AG20443 (cell line): ENCODE measurements at regions not wholly inside any gene's neighbourhood (a gene's known extent, or its start where the extent isn't known, plus 50 kb on each side); places are given as distances from the start of the nearest gene placed in this dataset.

Source experiments
- DNase-seq: peaks from one replicate; pipeline ENCODE4 v3.0.0; 2012; ENCODE audit warnings: low spot score, mixed read lengths

- no peak for DNase-seq
Measured at GRCh38 chrX:39333451-39333850, 532.2 kb downstream of the MID1IP1 start.

DNA sequence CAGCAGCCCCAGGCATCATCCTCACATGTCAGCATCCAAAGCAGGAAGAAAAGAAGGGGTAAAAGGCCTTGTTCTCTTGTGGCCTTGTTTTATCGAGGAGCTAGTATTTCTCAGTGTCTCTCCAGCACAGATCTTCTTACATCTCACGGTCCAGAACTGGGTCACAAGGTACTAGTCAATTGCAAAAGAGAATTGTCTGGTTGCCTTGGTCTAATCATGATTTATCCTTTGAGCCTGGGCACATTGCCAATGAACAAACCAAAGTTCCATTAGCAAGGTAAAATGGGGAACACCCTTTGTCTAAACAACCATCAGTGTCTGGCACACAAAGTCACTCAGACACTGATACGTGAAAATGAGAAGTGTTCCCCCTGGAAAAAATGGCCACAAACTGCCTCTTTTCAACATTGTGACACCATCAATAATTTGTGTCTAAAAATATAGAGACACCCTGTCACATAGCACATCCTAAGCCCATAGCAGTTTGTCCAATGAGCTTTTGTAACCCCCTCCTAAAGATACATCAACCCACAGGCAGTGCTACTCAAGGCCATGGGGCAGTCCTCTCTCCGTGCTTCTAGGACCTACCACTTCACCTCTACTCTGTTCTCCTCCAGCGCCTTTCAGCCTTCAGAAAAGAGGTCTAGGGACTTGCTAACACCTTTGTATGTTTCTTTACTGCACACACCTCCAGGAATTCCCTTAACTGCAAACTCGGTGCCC, 534.4 kb downstream of the MID1IP1 start:
- DNase-seq: no peak

GRCh38 chrX:39336671-39337311, 535.5 kb downstream of the MID1IP1 start:
- DNase-seq: no peak

DNA sequence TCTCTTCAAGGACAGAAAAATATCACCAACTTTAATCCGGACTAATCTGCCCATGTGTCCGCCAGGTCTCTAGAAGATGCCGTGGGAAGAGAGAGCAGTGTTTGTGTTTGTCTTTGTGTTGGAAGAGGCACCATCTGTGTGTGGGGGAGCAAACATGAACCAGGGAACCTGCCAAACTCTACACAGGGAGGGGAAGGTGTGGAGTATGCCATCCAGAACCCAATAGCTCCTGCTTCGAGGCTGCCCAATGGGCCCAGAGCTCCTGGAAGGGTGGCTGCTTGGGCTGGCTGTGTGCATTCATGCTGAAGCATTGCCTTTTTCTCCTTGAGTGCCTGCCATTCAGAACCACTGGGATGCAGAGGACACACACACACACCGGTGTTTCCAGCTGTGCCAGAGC, 536.2 kb downstream of the MID1IP1 start:
- DNase-seq: no peak

DNA sequence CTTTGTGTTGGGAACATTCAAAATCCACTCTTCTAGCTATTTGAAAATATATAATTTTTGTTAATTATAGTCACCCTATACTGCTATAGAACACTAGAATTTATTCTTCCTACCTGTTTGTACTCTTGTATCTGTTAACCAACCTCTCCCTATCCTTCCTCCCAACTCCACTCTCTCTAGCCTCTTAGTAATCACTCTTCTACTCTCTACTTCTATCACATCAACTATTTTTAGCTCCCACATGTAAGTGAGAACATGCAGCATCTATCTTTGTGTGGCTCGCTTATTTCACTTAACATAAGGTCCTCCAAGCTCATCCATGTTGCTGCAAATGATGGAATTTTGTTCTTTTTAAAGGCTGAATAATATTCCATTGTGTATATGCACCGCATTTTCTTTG, 537.3 kb downstream of the MID1IP1 start:
- DNase-seq: no peak

DNA sequence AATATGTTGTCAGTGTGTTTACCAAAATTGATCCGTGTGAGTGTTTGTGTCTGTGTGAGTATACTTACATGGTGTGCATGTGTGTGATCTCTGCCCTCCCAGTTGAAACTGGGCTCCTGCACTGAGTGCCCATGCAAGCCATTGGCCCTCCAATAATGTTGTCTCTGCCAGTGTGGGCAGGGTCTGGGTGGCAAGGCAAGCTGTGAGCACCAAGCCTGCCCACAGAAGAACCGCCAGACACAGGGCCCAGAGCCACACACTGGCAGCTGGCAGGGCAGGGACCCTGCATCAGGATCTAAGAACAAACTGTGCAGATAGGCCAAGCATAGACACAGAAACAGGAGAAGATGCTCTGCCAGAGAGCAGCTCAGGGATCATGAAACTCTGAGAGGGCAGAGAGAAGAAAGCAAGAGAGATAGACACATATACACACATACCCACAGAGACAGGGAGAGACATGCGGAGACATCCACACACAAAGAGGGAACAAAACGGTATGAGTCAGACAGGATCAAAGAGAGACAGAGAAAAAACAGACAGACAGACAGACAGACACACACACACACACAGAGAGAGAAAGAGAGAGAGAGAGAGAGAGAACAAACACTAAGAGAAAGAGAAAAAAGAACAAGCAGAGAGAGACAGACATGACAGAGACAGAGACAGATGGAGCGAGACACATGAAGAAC, 555.0 kb downstream of the MID1IP1 start:
- no peak for DNase-seq

- no peak for DNase-seq
Measured at GRCh38 chrX:39360101-39360500, 558.8 kb downstream of the MID1IP1 start.

DNA sequence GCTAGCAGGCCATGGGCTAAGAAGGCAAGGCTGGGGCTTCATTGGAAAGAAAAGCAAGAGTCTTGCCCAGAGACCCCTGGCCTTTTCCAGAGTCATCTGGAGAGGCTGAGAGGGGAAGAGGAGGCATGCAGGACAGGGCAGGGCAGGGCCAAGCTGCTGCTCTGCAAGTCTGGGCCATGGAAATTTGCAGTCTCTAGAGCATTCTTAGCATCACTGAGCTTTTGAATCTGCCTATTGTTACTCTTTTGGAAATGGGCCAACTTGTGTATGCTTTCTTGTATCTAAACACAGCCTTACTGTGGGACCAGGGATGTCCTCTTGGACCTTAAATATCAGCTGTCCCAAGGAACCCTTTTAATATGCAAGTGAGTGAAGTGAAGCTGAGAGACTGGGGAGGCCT, 560.5 kb downstream of the MID1IP1 start:
- DNase-seq: no peak

GRCh38 chrX:39367416-39367815, 566.2 kb downstream of the MID1IP1 start:
- no peak for DNase-seq

GRCh38 chrX:39372115-39372514, 570.9 kb downstream of the MID1IP1 start:
- no peak for DNase-seq

GRCh38 chrX:39377157-39377556, 575.9 kb downstream of the MID1IP1 start:
- DNase-seq: no peak

- no peak for DNase-seq
Measured at GRCh38 chrX:39377773-39378172, 576.5 kb downstream of the MID1IP1 start.

GRCh38 chrX:39381422-39381821, 580.2 kb downstream of the MID1IP1 start:
- no peak for DNase-seq

DNA sequence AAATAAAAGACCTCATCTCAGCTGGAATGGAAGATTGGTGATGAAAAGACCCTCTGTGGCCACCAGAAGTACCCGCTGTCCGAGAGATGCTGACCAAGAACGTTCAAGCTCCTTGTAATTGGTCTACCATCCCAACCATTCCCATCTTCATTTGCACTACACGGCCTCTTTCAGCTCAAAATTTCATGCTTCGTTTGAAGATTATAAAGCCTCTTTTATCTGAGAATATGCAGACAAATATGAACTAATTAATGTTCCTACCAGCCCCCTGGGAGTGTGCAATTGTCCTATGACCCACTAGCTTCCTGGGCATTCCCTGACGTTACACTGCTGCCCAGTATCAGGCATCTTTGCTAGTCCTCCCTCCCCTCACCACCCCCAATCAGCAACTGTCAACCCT, 583.7 kb downstream of the MID1IP1 start:
- DNase-seq: no peak

DNA sequence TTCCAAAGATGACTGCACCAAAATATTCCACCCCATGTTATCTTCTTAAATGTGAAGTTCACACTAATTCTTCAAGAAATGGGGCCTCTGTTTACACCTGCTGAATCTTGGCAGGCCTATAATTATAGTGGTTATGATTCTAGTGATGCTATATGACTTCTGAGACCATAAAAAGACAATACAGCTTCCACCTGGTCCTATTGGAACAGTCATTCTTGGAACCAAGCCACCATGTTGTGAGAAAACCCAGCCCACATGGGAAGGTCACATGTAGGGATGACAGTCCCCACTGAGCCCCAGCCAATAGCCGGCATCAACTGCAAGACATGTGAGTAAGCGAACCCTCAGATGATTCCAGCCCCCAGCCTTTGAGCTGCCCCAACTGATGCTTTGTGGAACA, 587.5 kb downstream of the MID1IP1 start:
- DNase-seq: no peak

DNA sequence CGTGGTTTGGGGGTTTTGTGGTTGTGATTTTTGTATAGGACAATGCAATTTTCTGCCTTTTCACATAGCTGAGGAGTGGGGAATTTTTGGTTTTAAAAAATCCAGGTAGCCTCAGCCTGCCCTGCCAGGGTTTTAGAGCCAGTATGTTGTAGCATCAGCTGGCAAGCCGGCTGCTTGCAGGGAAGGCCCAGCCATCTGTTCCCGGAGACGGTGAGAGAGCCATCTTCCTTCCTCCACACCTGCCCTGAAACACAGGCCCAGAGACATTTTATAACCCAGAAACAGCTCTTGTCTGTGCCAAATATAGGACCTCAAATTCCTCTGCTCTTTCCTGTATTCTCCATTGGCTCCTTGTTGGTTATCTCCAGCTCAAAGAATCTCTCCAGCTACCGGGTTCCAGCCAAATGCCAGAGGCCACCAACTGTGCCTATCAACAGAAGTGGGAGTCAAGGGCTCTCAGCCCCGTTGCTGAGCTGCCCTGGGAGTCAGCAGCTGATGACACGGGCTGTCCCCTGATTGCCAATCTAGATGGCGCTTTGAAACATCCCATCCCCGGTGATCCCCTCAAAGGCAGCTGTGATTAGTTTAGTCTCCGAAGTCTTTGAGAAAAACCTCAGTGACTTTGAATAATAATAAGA, 595.2 kb downstream of the MID1IP1 start:
- no peak for DNase-seq

GRCh38 chrX:39397561-39398199, 596.4 kb downstream of the MID1IP1 start:
- no peak for DNase-seq

DNA sequence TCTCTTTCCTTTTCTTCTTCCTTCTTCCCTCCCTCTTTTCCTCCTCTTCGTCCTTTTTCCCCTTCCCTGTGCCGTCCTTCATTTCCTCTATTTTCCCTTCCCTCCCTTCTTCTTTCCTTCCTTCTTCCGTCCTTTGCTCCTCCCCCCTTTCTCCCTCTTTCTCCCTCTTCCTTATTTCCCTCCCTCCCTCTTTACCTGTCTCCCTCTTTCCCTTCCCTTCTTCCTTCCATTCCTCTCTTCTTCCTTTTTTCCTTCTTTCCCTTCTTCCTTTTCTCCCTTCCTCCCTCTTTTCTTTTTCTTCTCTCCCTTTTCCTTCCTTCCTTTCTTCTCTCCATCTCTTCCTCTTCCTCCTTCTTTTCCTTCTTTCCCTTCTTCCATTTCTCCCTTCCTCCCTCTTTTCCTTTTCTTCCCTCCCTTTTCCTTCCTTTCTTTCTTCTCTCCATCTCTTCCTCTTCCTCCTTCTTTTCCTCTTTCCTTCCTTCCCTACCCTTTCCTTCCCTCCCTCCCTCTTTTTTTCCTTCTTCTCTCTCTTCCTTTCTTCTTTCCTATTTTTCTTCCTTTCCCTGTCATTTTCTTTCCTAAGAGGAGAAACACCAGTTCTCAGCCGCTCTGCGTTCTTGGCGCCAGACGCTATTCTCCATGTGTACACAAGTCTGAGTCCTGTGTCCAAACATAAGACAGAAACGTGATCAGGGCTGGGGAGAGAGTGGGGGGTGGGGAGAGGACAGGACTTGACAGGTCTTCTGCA, 597.1 kb downstream of the MID1IP1 start:
- no peak for DNase-seq

GRCh38 chrX:39398963-39399261, 597.7 kb downstream of the MID1IP1 start:
- DNase-seq: no peak

DNA sequence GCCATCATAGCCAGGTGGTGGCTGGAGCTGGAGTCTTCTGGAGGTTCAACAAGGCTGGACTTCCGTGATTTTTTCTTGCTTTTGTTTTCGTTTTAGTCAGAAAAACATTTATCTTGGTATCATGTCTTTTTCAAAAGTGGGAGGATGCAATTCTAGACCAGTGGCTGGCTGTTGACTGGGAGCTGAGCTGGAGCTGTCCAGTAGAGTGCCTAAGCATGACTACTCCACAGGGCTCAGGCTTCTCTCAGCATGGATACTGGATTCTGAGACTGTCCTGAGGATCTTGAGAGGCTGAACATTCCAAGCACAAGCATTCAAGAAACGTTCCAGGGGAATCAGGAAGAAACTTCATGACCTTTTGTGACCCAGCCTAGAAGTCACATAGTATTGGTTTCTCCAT, 598.1 kb downstream of the MID1IP1 start:
- no peak for DNase-seq

- no peak for DNase-seq
Measured at GRCh38 chrX:39401483-39402110, 600.3 kb downstream of the MID1IP1 start.
